ENCODE measurements at regions not wholly inside any gene's neighbourhood (a gene's known extent, or its start where the extent isn't known, plus 50 kb on each side); places are given as distances from the start of the nearest gene placed in this dataset.

DNA sequence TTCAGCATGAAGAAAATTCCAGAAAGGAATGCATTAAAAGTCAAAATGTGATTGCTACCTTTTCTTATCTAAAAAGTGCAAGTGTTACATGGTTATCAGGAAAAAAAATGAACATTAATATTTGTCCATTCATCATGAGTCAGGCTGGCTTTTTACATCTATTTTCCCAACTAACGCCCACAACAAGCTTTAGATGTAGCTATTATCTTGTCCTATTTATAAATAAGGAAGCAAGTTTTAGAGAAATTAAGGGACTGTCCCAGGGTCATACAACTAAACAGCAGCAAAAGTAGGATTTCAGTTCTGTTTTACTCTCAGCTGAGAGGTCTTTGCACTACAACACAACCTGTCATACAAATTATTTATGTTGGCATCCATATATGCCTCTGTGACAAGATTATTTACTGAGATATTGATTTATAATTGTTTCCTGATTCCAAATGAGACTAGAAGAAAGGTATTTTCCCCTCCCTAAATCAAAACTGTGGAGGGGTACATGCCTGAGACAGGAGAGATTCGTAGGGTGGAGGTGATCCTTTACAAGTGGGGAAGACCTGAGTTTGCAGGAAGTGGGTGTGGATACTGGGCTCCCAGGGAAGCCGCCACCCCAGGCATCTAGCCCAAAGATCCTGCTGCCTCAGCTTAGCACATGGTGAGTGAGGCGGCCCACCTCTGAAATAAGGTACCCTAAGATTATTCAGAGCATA lies 57.2 kb upstream of the ARID5B start:
- TF ChIP-seq YY1 (IDR thresholded peaks at IDR 0.05; ENCODE audit: insufficient read depth, insufficient read length) (no peak), SUZ12 (IDR thresholded peaks at IDR 0.05; ENCODE audit: extremely low read depth, insufficient read depth, insufficient read length) (no peak), ZNF274 (IDR thresholded peaks at IDR 0.05; ENCODE audit: low read depth, low read length) (no peak)
